ENCODE measurements at regions not wholly inside any gene's neighbourhood (a gene's known extent, or its start where the extent isn't known, plus 50 kb on each side); places are given as distances from the start of the nearest gene placed in this dataset.

- H3K4me3 ChIP-seq: no peak overlapping the region
- H3K36me3 ChIP-seq (replicated peaks in 1 of 2): no peaks in the 10 kb centered on the region
- H3K27ac ChIP-seq: no peak overlapping the region
- H3K4me1 ChIP-seq (replicated peaks in 1 of 2): no peaks in the 10 kb centered on the region
- no peak for DNase-seq
- H3K9me3 ChIP-seq (replicated peaks in 1 of 3): no peaks in the 10 kb centered on the region
- intact Hi-C loops (cut with DNase I): no loop called here
- no peaks in the 10 kb centered on the region for H3K27me3 ChIP-seq
- TF ChIP-seq, protein P1, sequence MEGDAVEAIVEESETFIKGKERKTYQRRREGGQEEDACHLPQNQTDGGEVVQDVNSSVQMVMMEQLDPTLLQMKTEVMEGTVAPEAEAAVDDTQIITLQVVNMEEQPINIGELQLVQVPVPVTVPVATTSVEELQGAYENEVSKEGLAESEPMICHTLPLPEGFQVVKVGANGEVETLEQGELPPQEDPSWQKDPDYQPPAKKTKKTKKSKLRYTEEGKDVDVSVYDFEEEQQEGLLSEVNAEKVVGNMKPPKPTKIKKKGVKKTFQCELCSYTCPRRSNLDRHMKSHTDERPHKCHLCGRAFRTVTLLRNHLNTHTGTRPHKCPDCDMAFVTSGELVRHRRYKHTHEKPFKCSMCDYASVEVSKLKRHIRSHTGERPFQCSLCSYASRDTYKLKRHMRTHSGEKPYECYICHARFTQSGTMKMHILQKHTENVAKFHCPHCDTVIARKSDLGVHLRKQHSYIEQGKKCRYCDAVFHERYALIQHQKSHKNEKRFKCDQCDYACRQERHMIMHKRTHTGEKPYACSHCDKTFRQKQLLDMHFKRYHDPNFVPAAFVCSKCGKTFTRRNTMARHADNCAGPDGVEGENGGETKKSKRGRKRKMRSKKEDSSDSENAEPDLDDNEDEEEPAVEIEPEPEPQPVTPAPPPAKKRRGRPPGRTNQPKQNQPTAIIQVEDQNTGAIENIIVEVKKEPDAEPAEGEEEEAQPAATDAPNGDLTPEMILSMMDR (IDR thresholded peaks at IDR 0.05): no peak
- TF ChIP-seq POLR2A (IDR thresholded peaks at IDR 0.05): no peak
- 85 to 94% (median 91%) methylated on average over 5 of the region's 5 CpGs for WGBS, 4 donors
Measured at GRCh38 chr7:54679490-54679817, 79.6 kb downstream of the SEC61G start.

- no peaks in the 10 kb centered on the region for H3K4me1 ChIP-seq (replicated peaks in 1 of 2)
- no peak overlapping the region for H3K27ac ChIP-seq
- 78 to 85% (median 79%) methylated on average over 6 of the region's 6 CpGs for WGBS, 4 donors
- H3K4me3 ChIP-seq: no peak overlapping the region
- no peaks in the 10 kb centered on the region for H3K27me3 ChIP-seq
- no peaks in the 10 kb centered on the region for H3K36me3 ChIP-seq (replicated peaks in 1 of 2)
- intact Hi-C loops (cut with DNase I): no loop called here
- DNase-seq: no peak
- H3K9me3 ChIP-seq (replicated peaks in 1 of 3): no peaks in the 10 kb centered on the region
- TF ChIP-seq POLR2A (IDR thresholded peaks at IDR 0.05): no peak
- TF ChIP-seq, protein P1 (IDR thresholded peaks at IDR 0.05): no peak
Measured at GRCh38 chr7:54678763-54679489, 80.1 kb downstream of the SEC61G start.

GRCh38 chr7:54674891-54675290 is 84.1 kb downstream of the SEC61G start:
- intact Hi-C loops (cut with DNase I): no loop called here
- Histone ChIP-seq H3K4me3 (no peak overlapping the region), H3K36me3 (replicated peaks in 1 of 2) (no peaks in the 10 kb centered on the region), H3K27ac (no peak overlapping the region), H3K9me3 (replicated peaks in 1 of 3) (no peaks in the 10 kb centered on the region), H3K4me1 (replicated peaks in 1 of 2) (no peaks in the 10 kb centered on the region), H3K27me3 (no peaks in the 10 kb centered on the region)
- WGBS, 4 donors: 70 to 85% (median 77%) methylated on average over 3 of the region's 3 CpGs
- no peak for TF ChIP-seq POLR2A (IDR thresholded peaks at IDR 0.05)
- TF ChIP-seq, protein P1 (IDR thresholded peaks at IDR 0.05): no peak
- no peak for DNase-seq

- Histone ChIP-seq H3K4me3 (no peak overlapping the region), H3K27ac (no peak overlapping the region), H3K27me3 (no peaks in the 10 kb centered on the region), H3K9me3 (replicated peaks in 1 of 3) (no peaks in the 10 kb centered on the region), H3K36me3 (replicated peaks in 1 of 2) (no peaks in the 10 kb centered on the region), H3K4me1 (replicated peaks in 1 of 2) (no peaks in the 10 kb centered on the region)
- no peak for TF ChIP-seq POLR2A (IDR thresholded peaks at IDR 0.05)
- intact Hi-C loops (cut with DNase I): no loop called here
- no peak for DNase-seq
- 73 to 85% (median 78%) methylated on average over 4 of the region's 4 CpGs for WGBS, 4 donors
Measured at GRCh38 chr7:54672519-54672918, 86.5 kb downstream of the SEC61G start.
